ENCODE measurements at regions not wholly inside any gene's neighbourhood (a gene's known extent, or its start where the extent isn't known, plus 50 kb on each side); places are given as distances from the start of the nearest gene placed in this dataset.

- no peak for TF ChIP-seq CTCF (IDR thresholded peaks at IDR 0.05)
- TF ChIP-seq POLR2A (IDR thresholded peaks at IDR 0.05): no peak
These were observed 174.3 kb upstream of the RORB start for GRCh38 chr9:74322661-74323314.

Data from testis (tissue), 2 donors.